ENCODE measurements at regions not wholly inside any gene's neighbourhood (a gene's known extent, or its start where the extent isn't known, plus 50 kb on each side); places are given as distances from the start of the nearest gene placed in this dataset.
A peak's percentile ranks its signal among the peaks of the same experiment; 100 is the strongest.

- no peak for TF ChIP-seq HMGXB4 (CRISPR knock-in tag; IDR thresholded peaks at IDR 0.05)
- TF ChIP-seq ETV6 (CRISPR knock-in tag; IDR thresholded peaks at IDR 0.05) = no peak
Observed at GRCh38 chr12:61610143-61610542, 650.1 kb upstream of the USP15 start (continued).

- H3K27me3 Mint-ChIP-seq (ENCODE audit: low read depth) = no peaks in the 10 kb centered on the region
- ChIA-PET POLR2A (no interaction called here), CTCF (no interaction called here)
- H3K4me1 Mint-ChIP-seq = peaks cover 12% of the 10 kb centered on the region
- peaks cover 32% of the 10 kb centered on the region for H3K9me3 Mint-ChIP-seq
- ATAC-seq = peak; percentile 93
- H3K4me3 Mint-ChIP-seq = no peak overlapping the region
- no peak for DNase-seq (ENCODE audit: low spot score)
- peak overlapping the region; percentile 58 for H3K27ac Mint-ChIP-seq
- TF ChIP-seq USF2 (CRISPR knock-in tag; IDR thresholded peaks at IDR 0.05) (peak; percentile 45), ZBTB21 (CRISPR knock-in tag; IDR thresholded peaks at IDR 0.05; ENCODE audit: borderline replicate concordance) (no peak), E2F1 (CRISPR knock-in tag; IDR thresholded peaks at IDR 0.05) (no peak)
- peaks cover 29% of the 10 kb centered on the region for H3K36me3 Mint-ChIP-seq
Observed at GRCh38 chr12:61629702-61630101, 630.5 kb upstream of the USP15 start.

GRCh38 chr12:61646639-61647038 is 613.6 kb upstream of the USP15 start:
- CTCF ChIA-PET = no interaction called here
- DNase-seq (ENCODE audit: low spot score) (no peak), ATAC-seq (peak; percentile 65; the same call in 1 of the 2 replicates)
- no peaks in the 10 kb centered on the region for H3K36me3 Mint-ChIP-seq
- peaks cover 15% of the 10 kb centered on the region for H3K4me1 Mint-ChIP-seq
- H3K27me3 Mint-ChIP-seq (ENCODE audit: low read depth) = no peaks in the 10 kb centered on the region
- H3K27ac Mint-ChIP-seq = no peak overlapping the region
- H3K9me3 Mint-ChIP-seq = peaks cover 8% of the 10 kb centered on the region; the same call in 1 of the 2 replicates
- POLR2A ChIA-PET = interaction anchor here (0.5 kb wide), 1 partner anchor 845 kb away, joined by 5 read pairs; no protein-coding TSS in a partner anchor
- H3K4me3 Mint-ChIP-seq = no peak overlapping the region
- TF ChIP-seq SOX15 (CRISPR knock-in tag; IDR thresholded peaks at IDR 0.05) (no peak), PRDM15 (CRISPR knock-in tag; IDR thresholded peaks at IDR 0.05) (no peak), ATF3 (CRISPR knock-in tag; conservative IDR thresholded peaks at IDR 0.05) (no peak), CBFB (CRISPR knock-in tag; IDR thresholded peaks at IDR 0.05; ENCODE audit: low read depth) (no peak), FOXJ3 (CRISPR knock-in tag; IDR thresholded peaks at IDR 0.05; ENCODE audit: borderline replicate concordance) (no peak), FOXP4 (CRISPR knock-in tag; IDR thresholded peaks at IDR 0.05) (no peak), CREM (CRISPR knock-in tag; IDR thresholded peaks at IDR 0.05) (no peak), RORB (CRISPR knock-in tag; IDR thresholded peaks at IDR 0.05) (no peak), GRHL2 (CRISPR knock-in tag; IDR thresholded peaks at IDR 0.05; ENCODE audit: insufficient replicate concordance, severe bottlenecking) (no peak), ATF1 (CRISPR knock-in tag; IDR thresholded peaks at IDR 0.05) (no peak), HMGXB4 (CRISPR knock-in tag; IDR thresholded peaks at IDR 0.05) (no peak), NFE2L1 (CRISPR knock-in tag; IDR thresholded peaks at IDR 0.05) (no peak), ETV6 (CRISPR knock-in tag; IDR thresholded peaks at IDR 0.05) (no peak), STAT6 (CRISPR knock-in tag; conservative IDR thresholded peaks at IDR 0.05; ENCODE audit: low read depth) (no peak), ZNF416 (CRISPR knock-in tag; IDR thresholded peaks at IDR 0.05) (no peak), GTF2I (CRISPR knock-in tag; conservative IDR thresholded peaks at IDR 0.05) (no peak)
